CD4-positive, alpha-beta T cell treated with Interleukin-6 for 4 hours (primary cell): ENCODE measurements at regions not wholly inside any gene's neighbourhood (a gene's known extent, or its start where the extent isn't known, plus 50 kb on each side); places are given as distances from the start of the nearest gene placed in this dataset.

ENCODE experiments used
- DNase-seq: peaks from one replicate; pipeline ENCODE4 v3.0.0-alpha.2; 2020; ENCODE audit warnings: mixed read lengths

- DNase-seq: no peak
Observed at GRCh38 chr13:84096216-84096615, 213.9 kb upstream of the SLITRK1 start.

- no peak for DNase-seq
Observed at GRCh38 chr13:84088996-84089395, 206.7 kb upstream of the SLITRK1 start.

GRCh38 chr13:84086847-84087162 lies 204.5 kb upstream of the SLITRK1 start:
- no peak for DNase-seq

GRCh38 chr13:84086098-84086846 lies 204.0 kb upstream of the SLITRK1 start:
- DNase-seq: peak; percentile 18

- no peak for DNase-seq
Observed at GRCh38 chr13:84082462-84082861, 200.2 kb upstream of the SLITRK1 start.

GRCh38 chr13:84080748-84081530 lies 198.7 kb upstream of the SLITRK1 start:
- no peak for DNase-seq

- DNase-seq: no peak
Observed at GRCh38 chr13:84077271-84077670, 195.0 kb upstream of the SLITRK1 start.

- no peak for DNase-seq
Observed at GRCh38 chr13:84076280-84076679, 194.0 kb upstream of the SLITRK1 start.

- no peak for DNase-seq
Observed at GRCh38 chr13:84050536-84050935, 168.3 kb upstream of the SLITRK1 start.

GRCh38 chr13:84049443-84050219 lies 167.4 kb upstream of the SLITRK1 start:
- DNase-seq: no peak

- DNase-seq: no peak
Observed at GRCh38 chr13:84044805-84045204, 162.5 kb upstream of the SLITRK1 start.

GRCh38 chr13:84038001-84038400 lies 155.7 kb upstream of the SLITRK1 start:
- no peak for DNase-seq

- no peak for DNase-seq
Observed at GRCh38 chr13:84032116-84032515, 149.8 kb upstream of the SLITRK1 start.

- DNase-seq: no peak
Observed at GRCh38 chr13:84031120-84031519, 148.8 kb upstream of the SLITRK1 start.

GRCh38 chr13:84029396-84029795 lies 147.1 kb upstream of the SLITRK1 start:
- DNase-seq: no peak

GRCh38 chr13:84025824-84026223 lies 143.6 kb upstream of the SLITRK1 start:
- no peak for DNase-seq

GRCh38 chr13:83996415-83996814 lies 114.1 kb upstream of the SLITRK1 start:
- DNase-seq: no peak

GRCh38 chr13:83995930-83996329 lies 113.7 kb upstream of the SLITRK1 start:
- no peak for DNase-seq

GRCh38 chr13:83992566-83993358 lies 110.5 kb upstream of the SLITRK1 start:
- DNase-seq: no peak

- DNase-seq: no peak
Observed at GRCh38 chr13:83987394-83987793, 105.1 kb upstream of the SLITRK1 start.

GRCh38 chr13:83984793-83985192 lies 102.5 kb upstream of the SLITRK1 start:
- no peak for DNase-seq

- no peak for DNase-seq
Observed at GRCh38 chr13:83980331-83980730, 98.1 kb upstream of the SLITRK1 start.

- DNase-seq: no peak
Observed at GRCh38 chr13:83975655-83976165, 93.4 kb upstream of the SLITRK1 start.
